ENCODE measurements at regions not wholly inside any gene's neighbourhood (a gene's known extent, or its start where the extent isn't known, plus 50 kb on each side); places are given as distances from the start of the nearest gene placed in this dataset.

- no peak for TF ChIP-seq POLR2AphosphoS5 (IDR thresholded peaks at IDR 0.05)
- TF ChIP-seq CTCF (IDR thresholded peaks at IDR 0.05): no peak
- no peak for TF ChIP-seq POLR2A (IDR thresholded peaks at IDR 0.05)
Observed at GRCh38 chr12:65529771-65530435, 251.4 kb downstream of the MSRB3 start.
